ENCODE measurements at regions not wholly inside any gene's neighbourhood (a gene's known extent, or its start where the extent isn't known, plus 50 kb on each side); places are given as distances from the start of the nearest gene placed in this dataset.

GRCh38 chr4:15142201-15142600 is 139.9 kb downstream of the CPEB2 start:
- DNase-seq: no peak
- H3K9me2 ChIP-seq (replicated peaks; ENCODE audit: insufficient read depth, low read length): no peaks in the 10 kb centered on the region
- no peak overlapping the region for H3K4me3 ChIP-seq (ENCODE audit: low read length)

GRCh38 chr4:15143551-15143950 is 141.3 kb downstream of the CPEB2 start:
- H3F3A ChIP-seq (ENCODE audit: insufficient read depth, low read length): no peaks in the 10 kb centered on the region
- DNase-seq: no peak
- H3K4me2 ChIP-seq (ENCODE audit: low read depth, low read length): no peak overlapping the region
- no peaks in the 10 kb centered on the region for H3K79me2 ChIP-seq (ENCODE audit: low read length)
- no peaks in the 10 kb centered on the region for H3K27me3 ChIP-seq (replicated peaks; ENCODE audit: insufficient read depth, low read length)
- no peaks in the 10 kb centered on the region for H3K36me3 ChIP-seq (replicated peaks; ENCODE audit: insufficient read depth, low read length)
- H3K9ac ChIP-seq (ENCODE audit: low read length): no peak overlapping the region
- H3K9me3 ChIP-seq (replicated peaks; ENCODE audit: insufficient read depth, low read length): no peaks in the 10 kb centered on the region
- H3K9me2 ChIP-seq (replicated peaks; ENCODE audit: insufficient read depth, low read length): no peaks in the 10 kb centered on the region
- H3K4me3 ChIP-seq (ENCODE audit: low read length): no peak overlapping the region
- no peak overlapping the region for H3K27ac ChIP-seq (ENCODE audit: low read length)
- no peaks in the 10 kb centered on the region for H4K20me1 ChIP-seq (ENCODE audit: insufficient read depth, low read length)
- H3K4me1 ChIP-seq (ENCODE audit: low read length): no peaks in the 10 kb centered on the region
- no peak overlapping the region for H2AFZ ChIP-seq (ENCODE audit: low read length)
- TF ChIP-seq EZH2phosphoT487 (IDR thresholded peaks at IDR 0.05; ENCODE audit: low read length) (no peak), EZH2 (optimal IDR thresholded peaks at IDR 0.05; ENCODE audit: low read depth, low read length) (no peak), CTCF (IDR thresholded peaks at IDR 0.05; ENCODE audit: low read length) (no peak)

More at GRCh38 chr4:15142201-15142600, 139.9 kb downstream of the CPEB2 start:
- no peaks in the 10 kb centered on the region for H3F3A ChIP-seq (ENCODE audit: insufficient read depth, low read length)
- H3K9ac ChIP-seq (ENCODE audit: low read length): no peak overlapping the region
- no peak overlapping the region for H3K4me2 ChIP-seq (ENCODE audit: low read depth, low read length)
- TF ChIP-seq EZH2 (optimal IDR thresholded peaks at IDR 0.05; ENCODE audit: low read depth, low read length): no peak
- no peak for TF ChIP-seq EZH2phosphoT487 (IDR thresholded peaks at IDR 0.05; ENCODE audit: low read length)
- no peak for TF ChIP-seq CTCF (IDR thresholded peaks at IDR 0.05; ENCODE audit: low read length)
- no peaks in the 10 kb centered on the region for H4K20me1 ChIP-seq (ENCODE audit: insufficient read depth, low read length)
- H3K79me2 ChIP-seq (ENCODE audit: low read length): no peaks in the 10 kb centered on the region
- no peaks in the 10 kb centered on the region for H3K27me3 ChIP-seq (replicated peaks; ENCODE audit: insufficient read depth, low read length)
- H3K27ac ChIP-seq (ENCODE audit: low read length): no peak overlapping the region
- H2AFZ ChIP-seq (ENCODE audit: low read length): no peak overlapping the region
- no peaks in the 10 kb centered on the region for H3K4me1 ChIP-seq (ENCODE audit: low read length)
- H3K36me3 ChIP-seq (replicated peaks; ENCODE audit: insufficient read depth, low read length): no peaks in the 10 kb centered on the region
- H3K9me3 ChIP-seq (replicated peaks; ENCODE audit: insufficient read depth, low read length): no peaks in the 10 kb centered on the region

GRCh38 chr4:15144249-15144966 is 142.1 kb downstream of the CPEB2 start:
- Histone ChIP-seq H3K36me3 (replicated peaks; ENCODE audit: insufficient read depth, low read length) (no peaks in the 10 kb centered on the region), H3K9me3 (replicated peaks; ENCODE audit: insufficient read depth, low read length) (no peaks in the 10 kb centered on the region), H3F3A (ENCODE audit: insufficient read depth, low read length) (no peaks in the 10 kb centered on the region), H3K27ac (ENCODE audit: low read length) (no peak overlapping the region), H3K27me3 (replicated peaks; ENCODE audit: insufficient read depth, low read length) (no peaks in the 10 kb centered on the region), H4K20me1 (ENCODE audit: insufficient read depth, low read length) (no peaks in the 10 kb centered on the region), H3K4me3 (ENCODE audit: low read length) (no peak overlapping the region), H3K4me1 (ENCODE audit: low read length) (no peaks in the 10 kb centered on the region), H2AFZ (ENCODE audit: low read length) (no peak overlapping the region), H3K4me2 (ENCODE audit: low read depth, low read length) (no peak overlapping the region), H3K9me2 (replicated peaks; ENCODE audit: insufficient read depth, low read length) (no peaks in the 10 kb centered on the region), H3K79me2 (ENCODE audit: low read length) (no peaks in the 10 kb centered on the region), H3K9ac (ENCODE audit: low read length) (no peak overlapping the region)
- TF ChIP-seq EZH2phosphoT487 (IDR thresholded peaks at IDR 0.05; ENCODE audit: low read length) (no peak), EZH2 (optimal IDR thresholded peaks at IDR 0.05; ENCODE audit: low read depth, low read length) (no peak), CTCF (IDR thresholded peaks at IDR 0.05; ENCODE audit: low read length) (no peak)
- no peak for DNase-seq
